ENCODE measurements at regions not wholly inside any gene's neighbourhood (a gene's known extent, or its start where the extent isn't known, plus 50 kb on each side); places are given as distances from the start of the nearest gene placed in this dataset.

DNA sequence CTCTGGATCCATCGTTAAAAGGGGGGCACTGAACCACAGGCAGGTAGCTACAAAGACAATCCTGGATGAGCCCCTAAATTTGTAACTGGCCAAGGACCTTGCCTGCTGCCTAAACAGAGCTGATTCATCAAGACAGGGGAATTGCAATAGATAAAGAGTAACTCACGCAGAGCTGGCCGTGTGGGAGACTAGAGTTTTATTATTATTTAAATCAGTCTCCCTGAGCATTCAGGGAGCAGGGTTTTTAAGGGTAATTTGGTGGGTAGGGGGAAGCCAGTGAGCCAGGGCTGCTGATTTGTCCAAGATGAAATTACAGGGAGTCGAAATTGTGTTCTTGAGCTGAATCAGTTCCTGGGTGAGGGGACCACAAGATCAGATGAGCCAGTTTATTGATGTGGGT, 885.1 kb upstream of the CADM2 start:
- ChIA-PET CTCF (no interaction called here), POLR2A (no interaction called here)
- H3K27me3 Mint-ChIP-seq, result no peaks in the 10 kb centered on the region
- H3K36me3 Mint-ChIP-seq, result no peaks in the 10 kb centered on the region
- DNase-seq, result no peak
- no peak overlapping the region for H3K27ac Mint-ChIP-seq
- no peaks in the 10 kb centered on the region for H3K4me1 Mint-ChIP-seq (ENCODE audit: low read depth)
- intact Hi-C loops (cut with micrococcal nuclease), result no loop called here
- H3K9me3 Mint-ChIP-seq, result peaks cover 9% of the 10 kb centered on the region
- H3K4me3 Mint-ChIP-seq, result no peak overlapping the region

DNA sequence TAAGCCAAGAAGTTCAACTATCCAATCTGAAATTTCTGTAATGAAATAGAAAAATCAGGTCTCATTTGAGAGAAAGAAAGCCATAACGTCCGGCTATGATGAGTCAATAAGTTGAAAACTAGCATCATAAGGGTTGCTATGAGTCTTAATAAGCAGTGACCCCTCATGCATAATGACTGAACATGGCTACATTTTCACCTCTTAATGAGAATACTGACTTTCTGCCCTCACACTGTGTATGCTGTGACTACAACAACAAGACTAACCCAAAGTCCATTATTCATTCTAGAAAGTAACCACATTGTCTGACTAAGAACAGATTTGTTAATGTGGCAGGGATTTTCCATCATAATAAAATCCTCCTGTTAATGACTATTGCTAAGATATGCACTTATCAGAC, 884.0 kb upstream of the CADM2 start:
- H3K36me3 Mint-ChIP-seq, result no peaks in the 10 kb centered on the region
- ChIA-PET POLR2A (no interaction called here), CTCF (no interaction called here)
- peaks cover 9% of the 10 kb centered on the region for H3K9me3 Mint-ChIP-seq
- DNase-seq, result no peak
- H3K27ac Mint-ChIP-seq, result no peak overlapping the region
- no peak overlapping the region for H3K4me3 Mint-ChIP-seq
- H3K27me3 Mint-ChIP-seq, result no peaks in the 10 kb centered on the region
- H3K4me1 Mint-ChIP-seq (ENCODE audit: low read depth), result no peaks in the 10 kb centered on the region
- intact Hi-C loops (cut with micrococcal nuclease), result no loop called here

DNA sequence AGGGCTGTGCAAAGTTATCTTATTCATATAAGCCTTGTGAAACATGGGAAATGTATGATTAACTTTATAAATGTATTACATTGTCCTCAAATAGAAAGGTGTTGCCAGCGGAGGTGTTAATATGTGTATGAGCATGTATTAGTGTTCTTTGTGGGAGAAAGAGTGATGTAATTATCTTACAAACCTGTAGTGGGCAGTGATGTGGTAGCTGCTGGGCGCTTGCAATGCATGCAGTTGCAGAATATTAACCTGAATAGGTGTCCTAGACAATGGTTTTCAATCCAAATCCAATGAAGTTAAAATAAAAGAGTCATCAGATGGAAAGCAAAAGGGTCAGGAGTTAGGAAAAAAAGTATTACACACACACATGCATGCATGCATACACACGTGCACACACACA, 881.3 kb upstream of the CADM2 start:
- intact Hi-C loops (cut with micrococcal nuclease), result no loop called here
- CTCF ChIA-PET, result no interaction called here
- no peak overlapping the region for H3K27ac Mint-ChIP-seq
- H3K4me3 Mint-ChIP-seq, result no peak overlapping the region
- H3K27me3 Mint-ChIP-seq, result no peaks in the 10 kb centered on the region
- H3K4me1 Mint-ChIP-seq (ENCODE audit: low read depth), result no peaks in the 10 kb centered on the region
- no peak for DNase-seq
- H3K9me3 Mint-ChIP-seq, result peaks cover 7% of the 10 kb centered on the region
- H3K36me3 Mint-ChIP-seq, result no peaks in the 10 kb centered on the region
- POLR2A ChIA-PET, result no interaction called here

DNA sequence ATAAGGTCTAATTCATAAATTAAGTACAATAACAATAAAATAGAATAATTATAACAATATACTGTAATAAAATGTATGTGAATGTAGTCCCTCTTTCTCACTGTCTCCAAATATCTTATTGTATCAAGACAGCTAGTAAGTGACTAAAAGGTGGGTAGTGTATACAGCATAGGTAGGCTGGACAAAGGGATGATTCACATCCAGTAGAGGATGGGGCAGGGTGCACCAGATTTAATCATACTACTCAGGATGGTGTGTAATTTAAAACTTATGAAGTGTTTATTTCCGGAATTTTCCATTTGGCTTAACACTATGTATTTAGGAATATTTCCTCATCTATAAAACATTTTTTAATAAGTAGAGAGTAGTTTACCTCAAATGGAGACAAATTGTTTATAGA, 876.1 kb upstream of the CADM2 start:
- no peaks in the 10 kb centered on the region for H3K27me3 Mint-ChIP-seq
- ChIA-PET POLR2A (no interaction called here), CTCF (no interaction called here)
- peaks cover 8% of the 10 kb centered on the region for H3K9me3 Mint-ChIP-seq
- DNase-seq, result no peak
- no peak overlapping the region for H3K4me3 Mint-ChIP-seq
- intact Hi-C loops (cut with micrococcal nuclease), result no loop called here
- no peaks in the 10 kb centered on the region for H3K36me3 Mint-ChIP-seq
- no peak overlapping the region for H3K27ac Mint-ChIP-seq
- H3K4me1 Mint-ChIP-seq (ENCODE audit: low read depth), result no peaks in the 10 kb centered on the region

DNA sequence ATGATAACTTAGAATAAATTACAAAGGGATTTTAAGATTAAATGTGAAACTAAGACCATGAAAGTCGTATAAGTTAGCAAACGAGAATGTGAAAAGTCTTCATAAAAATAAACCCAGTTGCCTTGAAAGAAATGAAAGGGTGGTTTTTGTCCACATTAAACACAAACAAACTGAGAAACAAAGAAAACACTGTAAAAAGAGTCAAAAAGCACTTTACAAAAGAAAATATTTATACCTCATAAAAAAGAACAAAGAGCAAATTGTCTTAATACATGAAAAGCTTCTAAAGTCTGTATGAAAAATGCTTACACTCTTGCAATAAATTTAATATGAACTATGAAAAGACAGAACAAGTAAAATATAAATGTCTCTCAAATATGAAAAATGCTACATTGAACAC, 865.9 kb upstream of the CADM2 start:
- no peak overlapping the region for H3K4me3 Mint-ChIP-seq
- peaks cover 4% of the 10 kb centered on the region for H3K9me3 Mint-ChIP-seq
- ChIA-PET POLR2A (no interaction called here), CTCF (no interaction called here)
- no peaks in the 10 kb centered on the region for H3K27me3 Mint-ChIP-seq
- no peaks in the 10 kb centered on the region for H3K4me1 Mint-ChIP-seq (ENCODE audit: low read depth)
- no peak overlapping the region for H3K27ac Mint-ChIP-seq
- no peak for DNase-seq
- intact Hi-C loops (cut with micrococcal nuclease), result no loop called here
- H3K36me3 Mint-ChIP-seq, result no peaks in the 10 kb centered on the region

DNA sequence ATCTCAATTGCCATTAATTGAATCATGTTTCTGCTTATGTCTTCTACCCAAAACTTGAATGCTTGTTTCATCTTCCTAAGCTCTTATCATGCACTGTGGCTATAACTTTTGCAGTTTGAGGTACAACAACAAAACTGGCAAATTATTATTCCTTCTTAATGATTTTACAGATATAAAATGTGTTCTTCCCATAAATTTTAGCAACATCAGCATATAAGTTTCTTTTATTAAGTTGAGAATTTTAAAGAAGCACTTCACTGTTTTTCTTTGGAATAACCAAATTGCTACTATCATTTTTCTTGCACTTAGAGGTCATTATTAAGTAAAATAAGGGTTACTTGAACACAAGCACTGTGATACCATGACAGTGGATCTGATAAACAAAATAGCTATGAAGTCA, 862.6 kb upstream of the CADM2 start:
- H3K4me1 Mint-ChIP-seq (ENCODE audit: low read depth), result no peaks in the 10 kb centered on the region
- H3K4me3 Mint-ChIP-seq, result no peak overlapping the region
- H3K9me3 Mint-ChIP-seq, result peaks cover 2% of the 10 kb centered on the region
- no peak overlapping the region for H3K27ac Mint-ChIP-seq
- CTCF ChIA-PET, result no interaction called here
- POLR2A ChIA-PET, result no interaction called here
- intact Hi-C loops (cut with micrococcal nuclease), result no loop called here
- H3K27me3 Mint-ChIP-seq, result no peaks in the 10 kb centered on the region
- no peaks in the 10 kb centered on the region for H3K36me3 Mint-ChIP-seq
- no peak for DNase-seq

DNA sequence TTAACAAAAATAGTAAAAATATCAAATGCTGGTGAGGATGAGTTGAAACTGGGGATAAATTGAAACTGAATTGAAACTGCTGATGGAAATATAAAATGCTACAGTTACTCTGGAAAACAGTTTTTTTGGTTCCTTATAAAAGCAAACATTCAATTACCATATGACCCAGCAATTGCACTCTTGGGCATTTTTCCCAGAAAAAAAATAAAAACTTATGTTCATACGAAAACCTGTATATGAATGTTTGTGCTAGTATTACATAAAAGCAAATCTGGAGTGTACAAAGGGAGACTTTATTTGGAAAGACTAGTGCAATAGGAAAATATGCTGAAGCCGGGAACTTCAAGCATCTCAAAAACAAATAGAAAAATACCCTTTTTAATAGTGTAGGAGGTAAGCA, 857.9 kb upstream of the CADM2 start:
- Mint-ChIP-seq H3K27ac (no peak overlapping the region), H3K27me3 (no peaks in the 10 kb centered on the region), H3K9me3 (peaks cover 14% of the 10 kb centered on the region), H3K4me1 (ENCODE audit: low read depth) (no peaks in the 10 kb centered on the region), H3K36me3 (no peaks in the 10 kb centered on the region), H3K4me3 (no peak overlapping the region)
- intact Hi-C loops (cut with micrococcal nuclease), result no loop called here
- POLR2A ChIA-PET, result no interaction called here
- CTCF ChIA-PET, result no interaction called here
- no peak for DNase-seq

DNA sequence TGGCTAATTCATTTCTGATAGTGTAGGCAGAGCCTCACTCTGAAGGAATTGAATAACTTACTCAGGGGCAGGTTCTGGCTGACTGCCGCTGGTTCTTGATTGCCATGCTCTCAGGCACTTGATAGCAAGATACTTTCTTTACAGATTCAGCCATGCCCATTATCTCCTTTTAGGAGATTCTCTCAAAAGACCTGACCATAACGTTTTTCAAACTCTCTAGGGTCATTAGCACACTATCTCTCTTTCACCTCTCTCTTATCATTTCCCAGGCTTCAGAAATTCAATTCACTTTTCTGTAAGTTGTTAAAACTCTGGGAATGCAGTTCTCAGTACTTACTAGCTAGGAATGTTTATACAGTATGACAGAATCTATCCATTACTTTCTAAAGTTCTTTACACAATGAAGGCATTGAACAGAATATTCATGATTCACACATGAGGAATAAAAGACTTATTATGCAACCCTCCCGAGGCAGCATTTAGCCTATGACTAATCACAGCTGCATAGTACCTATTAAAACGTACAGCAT, 850.3 kb upstream of the CADM2 start:
- no peak overlapping the region for H3K27ac Mint-ChIP-seq
- intact Hi-C loops (cut with micrococcal nuclease), result no loop called here
- H3K9me3 Mint-ChIP-seq, result peaks cover 12% of the 10 kb centered on the region
- POLR2A ChIA-PET, result no interaction called here
- CTCF ChIA-PET, result no interaction called here
- no peaks in the 10 kb centered on the region for H3K27me3 Mint-ChIP-seq
- H3K4me3 Mint-ChIP-seq, result no peak overlapping the region
- H3K4me1 Mint-ChIP-seq (ENCODE audit: low read depth), result no peaks in the 10 kb centered on the region
- H3K36me3 Mint-ChIP-seq, result no peaks in the 10 kb centered on the region
- DNase-seq, result no peak

DNA sequence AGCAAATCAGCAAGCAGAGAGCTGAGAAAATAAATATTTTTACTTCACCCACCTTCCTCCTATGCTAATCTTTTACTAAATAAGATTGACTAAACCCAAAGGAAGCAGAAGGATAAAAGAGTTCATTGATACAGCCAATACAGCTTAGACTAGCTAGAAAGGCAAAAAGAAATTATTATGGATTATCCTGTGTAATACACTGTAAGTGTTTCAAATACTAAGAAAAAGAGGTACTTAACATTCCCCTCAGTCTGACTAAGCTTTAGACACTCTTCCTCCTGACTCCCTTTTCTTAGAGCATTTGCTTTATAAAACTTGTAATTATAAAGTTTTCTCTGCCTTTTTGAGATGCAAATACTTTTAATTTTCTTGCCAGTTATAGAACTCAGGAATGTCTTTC, 848.9 kb upstream of the CADM2 start:
- no peaks in the 10 kb centered on the region for H3K4me1 Mint-ChIP-seq (ENCODE audit: low read depth)

DNA sequence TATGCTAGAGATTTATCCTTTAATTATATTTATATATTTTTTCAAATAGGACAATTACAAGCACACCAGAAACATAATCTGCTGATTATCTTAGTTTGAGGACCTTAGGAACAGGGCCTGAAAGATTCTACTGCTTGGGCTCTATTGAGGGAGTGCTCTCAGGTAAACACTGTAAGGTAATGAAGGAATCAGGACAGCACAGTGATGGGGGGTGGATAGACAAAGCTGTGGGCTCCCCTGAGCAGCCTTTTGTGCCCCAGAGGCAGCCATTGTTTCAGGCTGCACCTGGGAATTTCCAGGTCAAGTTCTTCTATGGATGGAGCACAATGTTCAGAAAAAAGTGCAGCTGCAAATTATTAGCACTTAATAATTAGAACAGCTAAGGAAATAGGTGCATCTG, 848.0 kb upstream of the CADM2 start:
- no peak overlapping the region for H3K4me3 Mint-ChIP-seq
- ChIA-PET CTCF (no interaction called here), POLR2A (no interaction called here)
- no peak for DNase-seq
- no peak overlapping the region for H3K27ac Mint-ChIP-seq
- H3K4me1 Mint-ChIP-seq (ENCODE audit: low read depth), result no peaks in the 10 kb centered on the region
- no peaks in the 10 kb centered on the region for H3K27me3 Mint-ChIP-seq
- no peaks in the 10 kb centered on the region for H3K36me3 Mint-ChIP-seq
- intact Hi-C loops (cut with micrococcal nuclease), result no loop called here
- H3K9me3 Mint-ChIP-seq, result peaks cover 11% of the 10 kb centered on the region

More for the DNA sequence above, 848.9 kb upstream of the CADM2 start:
- Mint-ChIP-seq H3K27ac (no peak overlapping the region), H3K36me3 (no peaks in the 10 kb centered on the region), H3K9me3 (peaks cover 12% of the 10 kb centered on the region), H3K4me3 (no peak overlapping the region), H3K27me3 (no peaks in the 10 kb centered on the region)
- intact Hi-C loops (cut with micrococcal nuclease), result no loop called here
- ChIA-PET POLR2A (no interaction called here), CTCF (no interaction called here)
- DNase-seq, result no peak

DNA sequence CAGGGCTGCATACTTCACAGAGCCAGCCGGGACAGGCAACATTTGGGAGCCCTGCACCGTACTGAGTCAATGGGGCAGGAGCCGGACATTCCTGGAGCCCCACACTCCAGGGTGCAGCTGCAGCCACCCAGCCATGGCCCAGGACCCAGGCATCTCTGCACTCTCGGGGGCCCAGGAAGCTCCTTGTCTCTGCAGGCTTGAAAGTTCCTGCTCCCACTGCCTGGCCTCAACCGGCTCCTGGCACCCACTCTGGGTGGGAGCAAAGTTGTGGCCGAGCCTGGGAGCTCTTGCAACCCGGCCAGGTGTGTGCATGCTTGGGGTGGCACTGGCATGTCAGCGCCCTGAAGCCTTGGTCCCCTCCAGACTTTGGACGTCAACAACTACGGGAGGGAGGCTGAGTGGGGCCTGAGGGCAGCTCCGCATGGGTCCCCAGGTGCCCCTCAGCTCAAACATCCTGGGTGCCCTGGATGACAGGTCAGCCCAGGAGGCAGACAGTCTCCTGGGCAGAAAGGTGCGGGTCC, 833.5 kb upstream of the CADM2 start:
- H3K36me3 Mint-ChIP-seq, result no peaks in the 10 kb centered on the region
- H3K27ac Mint-ChIP-seq, result no peak overlapping the region
- ChIA-PET CTCF (no interaction called here), POLR2A (no interaction called here)
- DNase-seq, result no peak
- no peaks in the 10 kb centered on the region for H3K4me1 Mint-ChIP-seq (ENCODE audit: low read depth)
- H3K4me3 Mint-ChIP-seq, result no peak overlapping the region
- H3K27me3 Mint-ChIP-seq, result no peaks in the 10 kb centered on the region
- intact Hi-C loops (cut with micrococcal nuclease), result no loop called here
- H3K9me3 Mint-ChIP-seq, result peaks cover 13% of the 10 kb centered on the region

DNA sequence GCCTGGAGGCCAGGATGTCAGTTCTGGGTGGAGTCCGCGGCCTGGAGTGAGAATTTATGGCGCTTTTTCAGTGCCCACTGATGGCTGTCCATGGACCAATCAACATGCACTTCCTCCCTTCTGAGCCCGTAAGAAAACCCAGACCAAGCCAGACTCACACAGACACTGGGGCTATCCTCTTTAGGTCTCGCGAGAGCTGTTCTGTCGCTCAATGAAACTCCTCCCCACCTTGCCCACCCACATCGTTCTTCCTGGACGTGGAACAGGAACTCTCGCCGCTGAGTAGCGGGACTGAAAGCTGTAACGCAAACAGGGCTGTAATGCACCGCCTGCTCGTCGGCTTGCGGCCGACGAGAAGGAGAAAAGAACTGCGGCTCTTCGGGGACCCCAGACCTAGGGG, 833.0 kb upstream of the CADM2 start:
- no peak overlapping the region for H3K27ac Mint-ChIP-seq
- intact Hi-C loops (cut with micrococcal nuclease), result no loop called here
- H3K27me3 Mint-ChIP-seq, result no peaks in the 10 kb centered on the region
- H3K4me1 Mint-ChIP-seq (ENCODE audit: low read depth), result no peaks in the 10 kb centered on the region
- H3K9me3 Mint-ChIP-seq, result peaks cover 13% of the 10 kb centered on the region
- DNase-seq, result no peak
- H3K4me3 Mint-ChIP-seq, result no peak overlapping the region
- CTCF ChIA-PET, result no interaction called here
- no peaks in the 10 kb centered on the region for H3K36me3 Mint-ChIP-seq
- POLR2A ChIA-PET, result no interaction called here

DNA sequence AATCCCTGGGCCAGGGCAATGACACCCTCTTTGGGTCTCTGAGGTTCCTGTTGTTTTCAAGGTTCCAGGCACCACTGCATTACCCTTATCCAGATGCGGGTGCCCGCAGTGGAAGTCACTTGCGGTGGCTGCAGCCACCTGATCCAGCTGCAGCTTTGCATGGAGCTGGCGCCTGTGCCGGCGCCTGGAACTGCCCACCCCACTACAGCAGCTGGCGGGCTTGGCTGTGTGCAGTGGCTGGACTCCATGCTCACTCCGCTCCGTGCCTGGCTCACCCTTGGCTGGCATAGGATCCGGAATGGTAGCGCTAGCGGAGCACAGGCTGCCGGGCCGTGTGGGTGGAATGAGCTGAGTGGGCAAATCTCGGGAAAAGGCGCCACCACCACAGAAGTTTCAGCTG, 832.6 kb upstream of the CADM2 start:
- ChIA-PET POLR2A (no interaction called here), CTCF (no interaction called here)
- Mint-ChIP-seq H3K4me3 (no peak overlapping the region), H3K27ac (no peak overlapping the region), H3K27me3 (no peaks in the 10 kb centered on the region), H3K4me1 (ENCODE audit: low read depth) (no peaks in the 10 kb centered on the region), H3K9me3 (peaks cover 13% of the 10 kb centered on the region), H3K36me3 (no peaks in the 10 kb centered on the region)
- DNase-seq, result no peak
- intact Hi-C loops (cut with micrococcal nuclease), result no loop called here

DNA sequence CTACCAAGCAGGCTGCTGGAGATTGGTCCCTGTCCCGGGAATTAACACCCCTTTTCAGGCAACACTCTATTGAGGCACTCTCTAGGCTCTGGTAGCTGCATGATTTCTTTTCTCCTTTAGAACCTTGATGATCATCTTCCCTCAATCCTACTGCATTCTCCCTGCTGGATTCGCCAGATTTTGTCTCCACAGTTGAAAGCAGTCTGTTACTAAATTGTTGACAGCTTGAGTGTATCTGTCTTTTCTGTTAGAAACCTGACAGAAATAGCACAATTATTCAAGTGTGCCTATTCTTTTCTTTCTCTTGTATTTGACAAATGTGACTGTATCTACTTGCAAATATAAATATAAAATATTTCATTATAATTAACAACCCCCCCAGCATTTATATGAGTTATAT, 830.8 kb upstream of the CADM2 start:
- POLR2A ChIA-PET, result no interaction called here
- Mint-ChIP-seq H3K4me1 (ENCODE audit: low read depth) (no peaks in the 10 kb centered on the region), H3K27ac (no peak overlapping the region), H3K36me3 (no peaks in the 10 kb centered on the region), H3K9me3 (peaks cover 14% of the 10 kb centered on the region), H3K27me3 (no peaks in the 10 kb centered on the region), H3K4me3 (no peak overlapping the region)
- no peak for DNase-seq
- intact Hi-C loops (cut with micrococcal nuclease), result no loop called here
- CTCF ChIA-PET, result no interaction called here
